ENCODE measurements at regions not wholly inside any gene's neighbourhood (a gene's known extent, or its start where the extent isn't known, plus 50 kb on each side); places are given as distances from the start of the nearest gene placed in this dataset.

GRCh38 chr5:2695200-2695891 is 56.1 kb downstream of the IRX2 start (continued):
- TF ChIP-seq TCF12 (IDR thresholded peaks at IDR 0.05; ENCODE audit: low read depth, low read length) (no peak), SRF (IDR thresholded peaks at IDR 0.05; ENCODE audit: low read depth, low read length) (no peak)

Measured in H1 (cell line).